Activated T-cell treated with anti-CD3 and anti-CD28 coated beads, Interleukin-2, amount 50 U/mL, for 72 hours (primary cell): ENCODE measurements at regions not wholly inside any gene's neighbourhood (a gene's known extent, or its start where the extent isn't known, plus 50 kb on each side); places are given as distances from the start of the nearest gene placed in this dataset.

Experiments
- ATAC-seq, 2 donors: fragments of 150-1000 bp; cut with Tn5 transposase; replicated peaks in 1 of 2; 2 replicates each; pipeline ENCODE4 v1.10.0; 2021; ENCODE audit warnings: moderate library complexity in 2 of 2, mild to moderate bottlenecking in 1 of 2
- DNase-seq, 2 donors: peaks; one replicate each; pipeline ENCODE4 v3.0.0; 2021 to 2022; ENCODE audit warnings: mixed read lengths in 1 of 2
- H3K27ac Mint-ChIP-seq: one replicate; pipeline ENCODE4 v1.8.0; 2022; ENCODE audit warnings: mild to moderate bottlenecking, moderate library complexity, mixed read lengths
- H3K27me3 Mint-ChIP-seq: one replicate; pipeline ENCODE4 v1.8.0; 2022; ENCODE audit warnings: low read depth, mixed read lengths
- H3K36me3 Mint-ChIP-seq, 2 donors: one replicate each; pipeline ENCODE4 v1.8.0; 2022; ENCODE audit warnings: mixed read lengths in 2 of 2, mild to moderate bottlenecking in 1 of 2; ENCODE audit not compliant: insufficient read depth in 2 of 2
- H3K4me1 Mint-ChIP-seq: one replicate; pipeline ENCODE4 v1.8.0; 2022; ENCODE audit warnings: low read depth, mixed read lengths
- H3K4me3 Mint-ChIP-seq, 2 donors: one replicate each; pipeline ENCODE4 v1.8.0; 2022; ENCODE audit warnings: mild to moderate bottlenecking in 2 of 2, mixed read lengths in 2 of 2, moderate library complexity in 2 of 2
- H3K9me3 Mint-ChIP-seq, 2 donors: one replicate each; pipeline ENCODE4 v1.8.0; 2022; ENCODE audit warnings: mixed read lengths in 2 of 2

DNA sequence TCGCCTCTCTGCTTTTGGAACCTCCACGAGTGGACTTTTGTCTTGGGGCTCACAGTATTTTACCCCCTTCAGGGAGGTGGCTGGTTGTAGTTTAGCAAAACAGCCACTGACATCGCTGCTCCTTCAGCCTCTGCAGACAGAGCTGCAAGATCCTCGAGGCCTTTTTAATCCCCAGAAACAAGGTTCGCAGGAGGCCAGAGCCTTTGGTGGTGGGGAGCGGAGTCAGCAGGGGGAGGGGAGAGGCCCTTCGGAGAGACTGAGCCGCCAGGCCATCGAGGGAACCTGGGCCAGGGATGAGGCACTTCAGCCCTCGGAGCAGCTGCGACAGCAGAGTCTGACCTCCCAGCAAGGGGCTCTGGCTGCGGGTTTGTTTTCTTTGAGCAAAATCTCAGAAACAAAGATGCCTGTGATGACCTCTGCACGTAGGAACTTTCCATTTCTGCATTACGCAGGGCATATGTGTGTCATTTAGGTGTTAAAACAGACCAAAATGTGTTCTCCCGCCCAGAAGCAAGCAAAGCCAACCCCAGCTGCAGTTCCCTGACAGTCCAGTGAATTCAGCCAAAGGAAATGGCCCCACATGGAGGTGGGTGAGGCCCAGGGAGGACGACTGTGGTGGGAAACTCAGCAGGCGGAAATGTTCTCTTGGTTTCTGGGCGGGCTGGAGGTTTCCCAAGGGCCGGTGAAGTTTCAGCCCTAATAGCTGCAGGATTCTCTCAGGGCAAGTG, 171.2 kb upstream of the SULF2 start:
- H3K27me3 Mint-ChIP-seq: peaks cover 7% of the 10 kb centered on the region
- H3K4me3 Mint-ChIP-seq: no peak overlapping the region
- H3K27ac Mint-ChIP-seq: no peak overlapping the region
- no peaks in the 10 kb centered on the region for H3K4me1 Mint-ChIP-seq
- ATAC-seq: no peak
- H3K9me3 Mint-ChIP-seq: no peaks in the 10 kb centered on the region
- no peak for DNase-seq
- H3K36me3 Mint-ChIP-seq: no peaks in the 10 kb centered on the region

DNA sequence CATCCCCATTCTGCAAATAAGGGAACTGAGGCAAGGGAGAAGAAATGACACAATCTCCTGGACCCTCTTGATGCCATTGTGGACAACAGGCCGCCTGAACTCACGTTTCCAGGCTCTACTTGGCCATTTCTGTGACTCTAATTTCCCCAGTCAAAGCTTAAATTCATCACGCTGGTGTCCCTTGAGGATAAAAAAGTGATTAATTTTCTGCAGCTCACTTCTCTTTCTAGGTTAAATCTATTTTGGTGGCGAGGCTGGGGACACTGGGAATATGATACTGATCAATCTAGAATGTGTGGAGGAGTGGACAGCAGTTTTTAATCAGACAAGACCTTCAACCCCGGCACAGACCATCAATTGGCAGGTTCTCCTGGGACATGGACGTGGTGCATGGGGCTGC, 168.2 kb upstream of the SULF2 start:
- Mint-ChIP-seq H3K4me1 (no peaks in the 10 kb centered on the region), H3K4me3 (no peak overlapping the region), H3K27me3 (no peaks in the 10 kb centered on the region), H3K36me3 (no peaks in the 10 kb centered on the region), H3K9me3 (no peaks in the 10 kb centered on the region), H3K27ac (no peak overlapping the region)
- no peak for DNase-seq
- no peak for ATAC-seq

DNA sequence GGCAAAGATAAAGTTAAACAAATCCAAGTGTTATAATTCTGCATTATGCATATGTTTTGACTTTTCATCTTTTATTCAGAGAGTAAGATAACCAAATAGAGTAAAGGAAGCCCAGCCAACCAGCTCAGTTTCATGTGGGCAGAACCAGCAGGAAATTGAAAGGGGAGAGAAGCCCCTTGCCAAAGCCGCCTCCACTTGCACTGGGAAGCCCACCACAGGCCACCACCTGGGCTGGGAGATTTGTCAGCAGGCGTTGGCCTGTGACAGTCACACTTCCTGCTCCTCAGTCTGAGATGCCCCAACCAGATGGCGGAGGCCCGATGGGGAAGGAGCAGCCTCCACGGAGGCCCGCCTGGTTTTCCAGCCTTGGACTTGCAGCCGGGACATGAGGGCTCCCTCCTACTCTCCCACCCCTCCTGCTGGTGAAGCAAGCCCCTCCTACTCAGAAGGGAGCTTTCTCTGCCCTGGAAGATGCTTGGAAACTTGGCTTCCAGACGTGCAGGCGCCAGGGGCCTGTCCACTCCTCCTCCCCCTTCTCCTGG, 166.8 kb upstream of the SULF2 start:
- Mint-ChIP-seq H3K27me3 (no peaks in the 10 kb centered on the region), H3K36me3 (no peaks in the 10 kb centered on the region), H3K27ac (no peak overlapping the region), H3K9me3 (no peaks in the 10 kb centered on the region), H3K4me1 (no peaks in the 10 kb centered on the region), H3K4me3 (no peak overlapping the region)
- DNase-seq: no peak
- ATAC-seq: no peak

DNA sequence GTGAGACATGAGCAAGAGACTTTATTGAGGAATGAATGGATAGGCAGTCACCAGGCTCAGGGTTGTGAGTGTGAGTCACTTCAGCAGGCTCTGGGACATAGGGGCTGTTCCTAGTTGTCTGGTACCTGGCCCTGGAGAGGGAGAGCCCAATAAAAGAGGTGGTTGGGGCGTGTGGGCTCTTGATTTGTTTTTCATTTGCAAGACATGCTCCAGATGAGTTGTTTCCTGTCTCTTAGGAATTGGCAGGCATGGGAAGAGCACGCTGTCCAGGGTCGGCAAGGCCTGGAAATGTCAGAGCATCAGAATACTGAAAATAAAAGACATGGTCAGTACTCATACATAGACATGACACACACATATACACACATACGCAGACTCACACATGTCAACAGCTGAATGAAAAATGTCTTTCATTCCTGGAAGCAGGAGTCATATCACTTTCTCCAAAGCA, 166.3 kb upstream of the SULF2 start:
- Mint-ChIP-seq H3K9me3 (no peaks in the 10 kb centered on the region), H3K4me3 (no peak overlapping the region), H3K27ac (no peak overlapping the region), H3K27me3 (no peaks in the 10 kb centered on the region), H3K4me1 (no peaks in the 10 kb centered on the region), H3K36me3 (no peaks in the 10 kb centered on the region)
- ATAC-seq (no peak), DNase-seq (no peak)

DNA sequence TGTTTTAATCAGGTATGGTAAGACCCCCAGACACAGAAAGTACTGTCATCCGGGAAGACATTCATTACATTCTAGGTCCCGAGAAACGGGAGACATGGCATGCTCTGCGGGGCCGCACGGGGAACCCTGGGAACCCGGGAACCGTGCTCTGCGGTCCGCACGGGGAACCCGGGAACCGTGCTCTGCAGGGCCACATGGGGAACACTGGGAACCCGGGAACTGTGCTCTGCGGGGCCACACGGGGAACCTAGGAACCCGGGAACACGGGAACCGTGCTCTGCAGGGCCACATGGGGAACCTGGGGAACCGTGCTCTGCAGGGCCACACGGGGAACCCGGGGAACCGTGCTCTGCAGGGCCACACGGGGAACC, 165.6 kb upstream of the SULF2 start:
- ATAC-seq (no peak), DNase-seq (no peak)
- H3K4me1 Mint-ChIP-seq: no peaks in the 10 kb centered on the region
- no peaks in the 10 kb centered on the region for H3K9me3 Mint-ChIP-seq
- H3K27ac Mint-ChIP-seq: no peak overlapping the region
- no peaks in the 10 kb centered on the region for H3K36me3 Mint-ChIP-seq
- no peak overlapping the region for H3K4me3 Mint-ChIP-seq
- no peaks in the 10 kb centered on the region for H3K27me3 Mint-ChIP-seq

DNA sequence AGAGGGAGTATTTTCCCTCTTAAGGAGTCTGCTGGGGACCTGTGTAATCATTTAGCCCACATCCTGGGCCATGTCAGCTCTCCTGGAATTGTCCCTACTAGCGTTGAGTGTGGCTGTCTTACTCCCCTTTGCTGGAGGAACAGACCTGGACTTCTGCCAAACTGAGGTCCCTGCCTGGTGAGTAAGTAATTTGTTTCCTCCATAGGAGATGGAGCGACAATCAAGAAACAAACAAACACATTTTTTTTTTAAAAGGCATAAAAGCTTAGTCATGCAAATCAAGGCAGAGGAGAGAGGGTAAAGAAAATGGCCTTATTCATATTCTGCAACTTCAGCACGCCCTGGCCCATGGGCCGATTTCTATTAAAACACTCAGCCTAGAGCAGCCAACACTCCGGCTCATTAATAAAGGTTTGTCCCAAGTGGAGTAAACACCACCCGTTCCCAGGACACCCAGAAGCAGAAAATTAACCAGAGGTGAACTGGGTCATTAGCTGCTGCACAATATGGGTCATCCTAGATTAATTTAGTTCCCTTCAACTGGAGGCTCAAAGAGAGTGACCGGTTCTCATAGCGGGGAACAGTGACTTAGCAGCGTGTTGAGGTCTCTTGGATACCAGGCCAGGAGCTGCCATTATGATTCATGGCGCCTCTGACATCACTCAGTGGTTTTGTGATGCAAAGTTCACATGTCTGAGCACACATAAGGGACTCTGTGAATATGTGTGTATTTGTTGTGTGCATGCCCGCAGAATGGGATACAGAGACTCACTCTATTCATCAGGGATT, 165.0 kb upstream of the SULF2 start:
- Mint-ChIP-seq H3K36me3 (no peaks in the 10 kb centered on the region), H3K4me1 (no peaks in the 10 kb centered on the region), H3K27ac (no peak overlapping the region), H3K27me3 (no peaks in the 10 kb centered on the region), H3K9me3 (no peaks in the 10 kb centered on the region), H3K4me3 (no peak overlapping the region)
- ATAC-seq (no peak), DNase-seq (no peak)

DNA sequence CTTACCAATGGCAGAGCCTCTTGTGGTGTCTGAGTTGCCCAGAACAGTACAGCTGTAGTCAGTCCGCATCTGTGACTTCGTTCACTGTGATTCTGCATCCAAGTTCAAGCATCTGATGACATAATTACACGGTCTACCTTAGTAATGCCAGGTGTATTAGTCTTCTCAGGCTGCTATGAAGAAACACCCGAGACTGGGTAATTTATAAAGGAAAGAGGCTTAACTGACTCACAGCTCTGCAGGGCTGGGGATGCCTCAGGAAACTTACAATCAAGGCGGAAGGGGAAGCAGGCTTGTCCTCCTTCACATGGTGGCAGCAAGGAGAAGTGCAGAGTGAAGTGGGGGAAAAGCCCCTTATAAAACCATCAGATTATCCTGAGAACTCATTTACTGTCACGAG, 163.9 kb upstream of the SULF2 start:
- Mint-ChIP-seq H3K4me1 (no peaks in the 10 kb centered on the region), H3K4me3 (no peak overlapping the region), H3K9me3 (no peaks in the 10 kb centered on the region), H3K27me3 (no peaks in the 10 kb centered on the region), H3K36me3 (no peaks in the 10 kb centered on the region), H3K27ac (no peak overlapping the region)
- ATAC-seq (no peak), DNase-seq (no peak)

DNA sequence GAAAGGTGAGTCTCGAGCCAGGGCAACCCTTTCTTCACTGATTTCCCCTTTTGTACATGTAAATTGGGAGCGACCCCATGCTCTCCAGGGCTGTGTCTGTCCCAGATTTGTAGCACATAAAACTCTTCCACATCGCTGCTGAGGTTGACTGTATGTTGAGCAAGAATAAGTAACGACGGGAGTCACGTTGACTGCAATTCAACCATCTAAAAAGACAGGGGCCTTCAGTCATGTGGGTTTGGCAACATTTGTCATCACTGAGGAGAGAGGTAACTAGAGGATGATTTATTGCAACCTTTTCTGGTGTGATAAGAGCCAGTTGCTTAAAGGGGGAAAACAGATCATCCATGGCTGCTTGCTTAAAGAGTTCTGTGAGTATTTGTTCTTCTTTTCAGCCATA, 159.4 kb upstream of the SULF2 start:
- Mint-ChIP-seq H3K36me3 (no peaks in the 10 kb centered on the region), H3K4me1 (no peaks in the 10 kb centered on the region), H3K9me3 (no peaks in the 10 kb centered on the region), H3K27me3 (no peaks in the 10 kb centered on the region), H3K4me3 (no peak overlapping the region), H3K27ac (no peak overlapping the region)
- DNase-seq: no peak
- ATAC-seq: no peak

DNA sequence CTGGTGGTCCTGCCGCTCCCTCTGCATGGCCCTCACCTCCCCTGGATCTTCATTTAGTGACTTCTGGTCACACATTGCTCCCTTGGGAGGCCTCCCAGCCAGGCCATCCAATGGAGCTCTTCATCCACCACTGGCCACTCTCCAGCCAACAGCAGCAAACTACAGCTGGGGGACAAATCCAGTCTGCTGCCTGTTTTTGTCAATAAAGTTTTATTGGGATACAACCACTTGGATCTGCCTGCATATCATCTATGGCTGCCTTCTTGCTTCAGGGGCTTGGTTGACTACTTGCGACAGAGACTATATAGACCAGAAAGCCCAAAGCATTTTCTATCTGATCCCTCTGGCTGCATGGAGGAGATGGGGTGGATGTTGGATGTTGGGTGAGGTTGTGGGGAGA, 156.6 kb upstream of the SULF2 start:
- Mint-ChIP-seq H3K27ac (no peak overlapping the region), H3K36me3 (no peaks in the 10 kb centered on the region), H3K27me3 (no peaks in the 10 kb centered on the region), H3K9me3 (no peaks in the 10 kb centered on the region), H3K4me3 (no peak overlapping the region), H3K4me1 (no peaks in the 10 kb centered on the region)
- DNase-seq: no peak
- no peak for ATAC-seq

DNA sequence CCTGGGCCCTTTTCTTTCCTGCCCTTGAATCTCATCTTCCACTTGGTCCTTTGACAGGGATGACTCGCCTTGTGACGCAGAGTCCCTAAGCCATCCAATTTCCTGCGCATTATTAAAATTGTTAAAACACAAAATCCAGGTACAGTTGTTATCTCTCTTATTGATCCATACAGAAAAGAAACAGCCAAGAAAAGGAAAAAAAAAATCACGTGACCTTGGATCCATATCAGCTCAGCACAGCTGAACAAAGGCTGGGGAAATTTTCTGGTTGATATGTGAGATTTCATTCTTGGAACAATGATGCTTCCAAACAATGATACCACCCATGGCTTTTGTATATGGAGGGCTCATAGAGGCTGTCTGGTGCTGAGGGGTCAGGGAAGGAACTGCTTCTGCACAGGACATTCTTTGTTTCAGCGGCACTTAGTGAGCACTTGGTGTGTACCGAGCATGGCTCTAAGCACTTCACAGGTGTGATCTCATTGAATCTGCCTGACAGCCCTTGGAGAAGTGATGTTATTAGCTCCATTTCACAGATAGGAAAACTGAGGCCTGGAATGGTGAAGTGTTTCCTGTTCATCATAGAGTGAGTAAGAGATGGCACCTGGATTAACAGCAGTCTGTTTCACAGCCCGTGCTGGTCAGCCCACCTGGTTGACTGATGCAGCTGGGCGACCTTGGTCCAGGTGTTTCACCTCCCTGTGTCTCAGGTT, 155.0 kb upstream of the SULF2 start:
- ATAC-seq (no peak), DNase-seq (no peak)
- H3K36me3 Mint-ChIP-seq: no peaks in the 10 kb centered on the region
- H3K9me3 Mint-ChIP-seq: no peaks in the 10 kb centered on the region
- no peaks in the 10 kb centered on the region for H3K4me1 Mint-ChIP-seq
- no peaks in the 10 kb centered on the region for H3K27me3 Mint-ChIP-seq
- no peak overlapping the region for H3K4me3 Mint-ChIP-seq
- no peak overlapping the region for H3K27ac Mint-ChIP-seq

DNA sequence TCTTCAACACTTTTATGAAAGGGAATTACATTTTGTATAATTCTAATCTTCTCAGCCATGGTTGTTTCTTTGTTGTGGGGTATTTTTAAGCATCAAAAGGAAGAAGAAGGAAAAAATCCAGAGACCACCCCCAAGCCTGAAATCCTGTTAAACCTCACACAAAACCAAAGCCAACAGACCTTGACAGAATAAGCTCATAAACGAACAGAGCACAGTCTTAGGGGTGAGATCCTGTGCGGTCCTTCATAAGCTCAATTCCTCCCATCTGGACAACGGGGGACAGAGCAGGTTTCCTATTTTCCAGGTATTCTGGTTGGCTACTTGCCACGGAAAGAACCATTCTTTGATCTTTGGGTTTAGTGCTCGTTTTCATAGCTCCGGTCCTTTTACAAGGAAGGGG, 151.3 kb upstream of the SULF2 start:
- no peak for DNase-seq
- no peaks in the 10 kb centered on the region for H3K4me1 Mint-ChIP-seq
- no peak overlapping the region for H3K4me3 Mint-ChIP-seq
- H3K27me3 Mint-ChIP-seq: peaks cover 5% of the 10 kb centered on the region
- no peak overlapping the region for H3K27ac Mint-ChIP-seq
- H3K36me3 Mint-ChIP-seq: no peaks in the 10 kb centered on the region
- no peak for ATAC-seq
- no peaks in the 10 kb centered on the region for H3K9me3 Mint-ChIP-seq

DNA sequence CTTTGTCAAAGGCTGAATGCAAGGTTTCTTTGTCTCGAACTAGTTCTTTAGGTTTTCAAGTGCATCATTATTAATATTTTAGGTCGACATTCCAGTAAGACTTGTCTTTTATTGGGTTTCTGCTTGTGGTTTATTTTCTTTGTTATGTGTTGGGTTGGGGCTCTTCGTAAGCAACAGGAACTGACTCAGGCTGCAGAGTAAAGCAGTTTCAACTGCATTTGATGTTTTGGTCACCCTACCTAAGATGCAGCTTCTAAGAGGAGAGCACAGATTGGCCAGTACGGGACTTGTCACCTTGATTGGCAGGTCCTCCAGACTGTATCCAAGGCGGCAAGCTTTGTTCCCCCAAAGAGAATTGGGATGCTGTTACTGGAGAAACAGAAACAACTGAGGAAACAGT, 149.5 kb upstream of the SULF2 start:
- H3K4me3 Mint-ChIP-seq: no peak overlapping the region
- H3K4me1 Mint-ChIP-seq: no peaks in the 10 kb centered on the region
- no peak overlapping the region for H3K27ac Mint-ChIP-seq
- no peaks in the 10 kb centered on the region for H3K36me3 Mint-ChIP-seq
- DNase-seq: no peak
- H3K9me3 Mint-ChIP-seq: no peaks in the 10 kb centered on the region
- no peak for ATAC-seq
- peaks cover 5% of the 10 kb centered on the region for H3K27me3 Mint-ChIP-seq

DNA sequence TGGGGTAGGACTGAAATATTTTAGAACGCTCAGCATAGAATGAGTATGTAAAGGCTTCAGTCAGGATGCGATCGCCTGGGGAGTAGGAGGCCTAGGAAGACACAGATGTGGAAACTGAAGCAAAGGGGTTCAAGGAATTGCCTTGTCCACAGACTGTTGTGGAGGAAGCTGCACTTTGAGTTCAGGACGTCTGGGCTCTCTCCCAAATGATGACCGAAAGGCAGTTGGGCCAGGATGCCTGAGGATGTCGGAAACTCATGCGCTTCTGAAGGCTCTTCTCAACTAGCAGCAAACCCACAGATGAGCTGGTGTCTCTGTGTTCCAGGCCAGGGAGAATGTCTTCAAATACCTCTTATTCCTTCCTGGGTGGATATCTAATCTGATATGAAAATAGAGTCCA, 146.2 kb upstream of the SULF2 start:
- ATAC-seq: no peak
- Mint-ChIP-seq H3K4me3 (no peak overlapping the region), H3K9me3 (no peaks in the 10 kb centered on the region), H3K27me3 (peaks cover 5% of the 10 kb centered on the region), H3K36me3 (no peaks in the 10 kb centered on the region), H3K27ac (no peak overlapping the region), H3K4me1 (peaks cover 4% of the 10 kb centered on the region)
- DNase-seq: no peak
